ENCODE measurements at regions not wholly inside any gene's neighbourhood (a gene's known extent, or its start where the extent isn't known, plus 50 kb on each side); places are given as distances from the start of the nearest gene placed in this dataset.

DNA sequence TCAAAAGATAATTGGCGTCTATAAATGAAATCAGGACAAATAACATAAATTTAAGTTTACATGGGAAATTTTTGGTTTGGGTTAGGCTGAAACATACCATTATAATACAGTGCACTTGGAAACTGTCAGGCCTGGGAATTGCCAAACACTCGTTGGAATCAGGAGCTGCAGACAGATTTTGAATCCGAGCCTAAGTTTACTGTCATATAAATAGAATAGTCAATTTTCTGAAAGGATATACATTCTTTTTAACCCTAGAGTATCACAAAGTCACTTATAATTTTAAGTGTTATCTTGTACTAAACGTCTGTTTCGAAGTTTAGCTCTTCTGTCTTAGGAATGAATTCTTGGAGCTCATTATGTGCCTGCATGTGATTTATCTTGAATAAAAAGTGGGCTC lies 234.1 kb downstream of the VEGFC start:
- TF ChIP-seq POLR2AphosphoS5 (IDR thresholded peaks at IDR 0.05; ENCODE audit: low read depth, low read length) (no peak), SIN3A (IDR thresholded peaks at IDR 0.05; ENCODE audit: borderline replicate concordance, insufficient read depth, low read depth, low read length) (no peak), TCF7L2 (IDR thresholded peaks at IDR 0.05; ENCODE audit: low read depth, low read length) (no peak)
- TF ChIP-seq, protein P1, sequence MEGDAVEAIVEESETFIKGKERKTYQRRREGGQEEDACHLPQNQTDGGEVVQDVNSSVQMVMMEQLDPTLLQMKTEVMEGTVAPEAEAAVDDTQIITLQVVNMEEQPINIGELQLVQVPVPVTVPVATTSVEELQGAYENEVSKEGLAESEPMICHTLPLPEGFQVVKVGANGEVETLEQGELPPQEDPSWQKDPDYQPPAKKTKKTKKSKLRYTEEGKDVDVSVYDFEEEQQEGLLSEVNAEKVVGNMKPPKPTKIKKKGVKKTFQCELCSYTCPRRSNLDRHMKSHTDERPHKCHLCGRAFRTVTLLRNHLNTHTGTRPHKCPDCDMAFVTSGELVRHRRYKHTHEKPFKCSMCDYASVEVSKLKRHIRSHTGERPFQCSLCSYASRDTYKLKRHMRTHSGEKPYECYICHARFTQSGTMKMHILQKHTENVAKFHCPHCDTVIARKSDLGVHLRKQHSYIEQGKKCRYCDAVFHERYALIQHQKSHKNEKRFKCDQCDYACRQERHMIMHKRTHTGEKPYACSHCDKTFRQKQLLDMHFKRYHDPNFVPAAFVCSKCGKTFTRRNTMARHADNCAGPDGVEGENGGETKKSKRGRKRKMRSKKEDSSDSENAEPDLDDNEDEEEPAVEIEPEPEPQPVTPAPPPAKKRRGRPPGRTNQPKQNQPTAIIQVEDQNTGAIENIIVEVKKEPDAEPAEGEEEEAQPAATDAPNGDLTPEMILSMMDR (IDR thresholded peaks at IDR 0.05): no peak
- TF ChIP-seq, protein P2, sequence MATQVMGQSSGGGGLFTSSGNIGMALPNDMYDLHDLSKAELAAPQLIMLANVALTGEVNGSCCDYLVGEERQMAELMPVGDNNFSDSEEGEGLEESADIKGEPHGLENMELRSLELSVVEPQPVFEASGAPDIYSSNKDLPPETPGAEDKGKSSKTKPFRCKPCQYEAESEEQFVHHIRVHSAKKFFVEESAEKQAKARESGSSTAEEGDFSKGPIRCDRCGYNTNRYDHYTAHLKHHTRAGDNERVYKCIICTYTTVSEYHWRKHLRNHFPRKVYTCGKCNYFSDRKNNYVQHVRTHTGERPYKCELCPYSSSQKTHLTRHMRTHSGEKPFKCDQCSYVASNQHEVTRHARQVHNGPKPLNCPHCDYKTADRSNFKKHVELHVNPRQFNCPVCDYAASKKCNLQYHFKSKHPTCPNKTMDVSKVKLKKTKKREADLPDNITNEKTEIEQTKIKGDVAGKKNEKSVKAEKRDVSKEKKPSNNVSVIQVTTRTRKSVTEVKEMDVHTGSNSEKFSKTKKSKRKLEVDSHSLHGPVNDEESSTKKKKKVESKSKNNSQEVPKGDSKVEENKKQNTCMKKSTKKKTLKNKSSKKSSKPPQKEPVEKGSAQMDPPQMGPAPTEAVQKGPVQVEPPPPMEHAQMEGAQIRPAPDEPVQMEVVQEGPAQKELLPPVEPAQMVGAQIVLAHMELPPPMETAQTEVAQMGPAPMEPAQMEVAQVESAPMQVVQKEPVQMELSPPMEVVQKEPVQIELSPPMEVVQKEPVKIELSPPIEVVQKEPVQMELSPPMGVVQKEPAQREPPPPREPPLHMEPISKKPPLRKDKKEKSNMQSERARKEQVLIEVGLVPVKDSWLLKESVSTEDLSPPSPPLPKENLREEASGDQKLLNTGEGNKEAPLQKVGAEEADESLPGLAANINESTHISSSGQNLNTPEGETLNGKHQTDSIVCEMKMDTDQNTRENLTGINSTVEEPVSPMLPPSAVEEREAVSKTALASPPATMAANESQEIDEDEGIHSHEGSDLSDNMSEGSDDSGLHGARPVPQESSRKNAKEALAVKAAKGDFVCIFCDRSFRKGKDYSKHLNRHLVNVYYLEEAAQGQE (IDR thresholded peaks at IDR 0.05; ENCODE audit: insufficient read depth in 1 of 2, low read depth in 2 of 2, low read length in 1 of 2): no peak

Measured in Panc1 (cell line).